ENCODE measurements at regions not wholly inside any gene's neighbourhood (a gene's known extent, or its start where the extent isn't known, plus 50 kb on each side); places are given as distances from the start of the nearest gene placed in this dataset.

DNA sequence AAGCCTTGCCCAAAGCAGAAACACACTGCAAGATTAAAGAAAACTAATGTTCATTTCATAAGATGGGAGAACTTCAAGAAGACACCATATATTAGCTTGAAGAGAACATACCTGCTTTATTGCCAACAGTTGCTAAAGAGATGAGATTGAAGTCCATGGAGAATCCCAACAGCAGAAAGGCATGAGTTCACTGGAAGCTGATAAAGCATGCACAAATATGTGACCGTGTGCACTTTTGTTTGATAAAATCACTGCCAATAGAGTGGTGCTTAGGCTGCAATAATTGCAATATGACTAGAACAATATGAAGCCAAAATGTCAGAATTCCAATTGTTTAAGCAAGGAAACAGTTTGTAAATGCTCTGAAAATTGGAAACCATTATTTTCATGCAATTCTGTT lies 125.9 kb upstream of the PPARGC1A start:
- DNase-seq (no peak), ATAC-seq (no peak)
- TF ChIP-seq, protein P1, sequence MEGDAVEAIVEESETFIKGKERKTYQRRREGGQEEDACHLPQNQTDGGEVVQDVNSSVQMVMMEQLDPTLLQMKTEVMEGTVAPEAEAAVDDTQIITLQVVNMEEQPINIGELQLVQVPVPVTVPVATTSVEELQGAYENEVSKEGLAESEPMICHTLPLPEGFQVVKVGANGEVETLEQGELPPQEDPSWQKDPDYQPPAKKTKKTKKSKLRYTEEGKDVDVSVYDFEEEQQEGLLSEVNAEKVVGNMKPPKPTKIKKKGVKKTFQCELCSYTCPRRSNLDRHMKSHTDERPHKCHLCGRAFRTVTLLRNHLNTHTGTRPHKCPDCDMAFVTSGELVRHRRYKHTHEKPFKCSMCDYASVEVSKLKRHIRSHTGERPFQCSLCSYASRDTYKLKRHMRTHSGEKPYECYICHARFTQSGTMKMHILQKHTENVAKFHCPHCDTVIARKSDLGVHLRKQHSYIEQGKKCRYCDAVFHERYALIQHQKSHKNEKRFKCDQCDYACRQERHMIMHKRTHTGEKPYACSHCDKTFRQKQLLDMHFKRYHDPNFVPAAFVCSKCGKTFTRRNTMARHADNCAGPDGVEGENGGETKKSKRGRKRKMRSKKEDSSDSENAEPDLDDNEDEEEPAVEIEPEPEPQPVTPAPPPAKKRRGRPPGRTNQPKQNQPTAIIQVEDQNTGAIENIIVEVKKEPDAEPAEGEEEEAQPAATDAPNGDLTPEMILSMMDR (IDR thresholded peaks at IDR 0.05), result no peak
- Histone ChIP-seq H3K4me3 (no peak overlapping the region), H3K9me3 (no peaks in the 10 kb centered on the region), H3K4me1 (ENCODE audit: low read depth) (no peaks in the 10 kb centered on the region), H3K36me3 (ENCODE audit: low read depth) (no peaks in the 10 kb centered on the region)
- intact Hi-C loops (cut with DNase I, micrococcal nuclease), result no loop called here

DNA sequence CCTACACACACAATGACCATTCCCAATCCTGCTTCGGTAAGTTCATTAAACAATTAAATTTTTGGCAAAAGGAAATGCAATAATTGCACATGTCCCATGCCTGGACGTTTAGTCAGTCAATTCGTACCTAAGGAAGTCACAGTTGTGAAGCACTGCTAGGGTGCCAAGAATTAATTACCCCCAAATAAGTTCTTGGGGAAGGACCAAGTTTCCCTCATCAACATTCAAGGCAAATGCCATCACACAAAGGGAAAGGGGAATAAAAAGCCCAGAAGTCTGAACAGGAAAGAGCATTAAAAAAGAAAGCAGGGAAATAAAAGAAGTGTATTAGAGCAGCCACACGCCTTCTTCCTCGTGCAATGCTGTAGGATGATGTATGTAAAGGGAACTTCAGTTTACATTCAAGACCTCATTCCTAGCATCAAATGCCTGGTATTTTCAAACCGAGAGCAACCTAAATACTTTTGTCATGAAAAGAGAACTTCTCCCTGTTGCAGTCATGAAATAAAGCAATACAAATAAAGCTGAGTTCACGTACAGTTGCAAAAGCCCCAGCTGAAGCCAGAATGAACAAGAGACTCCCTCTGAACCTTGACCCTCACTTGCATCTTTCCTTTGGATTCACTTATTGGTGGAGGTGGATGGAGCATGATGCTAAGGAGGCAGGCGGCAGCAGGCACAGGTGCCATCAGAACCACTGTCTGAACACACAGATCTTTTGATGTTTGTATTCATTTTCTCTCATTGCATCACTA lies 124.0 kb upstream of the PPARGC1A start:
- intact Hi-C loops (cut with DNase I, micrococcal nuclease), result no loop called here
- DNase-seq (no peak), ATAC-seq (no peak)
- H3K9me3 ChIP-seq, result no peaks in the 10 kb centered on the region
- H3K4me3 ChIP-seq, result no peak overlapping the region
- TF ChIP-seq, protein P1 (IDR thresholded peaks at IDR 0.05), result no peak
- H3K36me3 ChIP-seq (ENCODE audit: low read depth), result no peaks in the 10 kb centered on the region
- no peaks in the 10 kb centered on the region for H3K4me1 ChIP-seq (ENCODE audit: low read depth)

DNA sequence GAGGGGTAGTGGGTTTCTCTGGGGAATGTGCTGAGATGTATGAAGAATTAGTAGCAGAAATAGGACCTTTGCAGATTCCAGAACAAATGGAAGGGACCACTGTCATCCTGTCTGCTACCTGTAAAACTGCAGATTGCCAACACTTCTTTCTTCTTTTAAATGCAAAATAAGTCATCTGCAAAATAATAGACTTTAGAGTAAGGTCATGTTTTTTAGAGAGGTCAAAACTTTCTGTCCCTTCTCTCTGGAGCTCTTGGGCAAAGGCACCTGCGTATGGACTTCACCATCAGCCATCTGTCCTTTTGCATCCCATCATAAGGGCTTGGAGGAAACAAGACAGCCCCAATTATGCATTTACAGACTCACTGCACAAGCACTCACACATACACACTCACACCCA lies 121.1 kb upstream of the PPARGC1A start:
- TF ChIP-seq, protein P1 (IDR thresholded peaks at IDR 0.05), result no peak
- intact Hi-C loops (cut with DNase I, micrococcal nuclease), result no loop called here
- H3K4me3 ChIP-seq, result no peak overlapping the region
- ATAC-seq (no peak), DNase-seq (no peak)
- no peaks in the 10 kb centered on the region for H3K4me1 ChIP-seq (ENCODE audit: low read depth)
- no peaks in the 10 kb centered on the region for H3K9me3 ChIP-seq
- H3K36me3 ChIP-seq (ENCODE audit: low read depth), result no peaks in the 10 kb centered on the region

DNA sequence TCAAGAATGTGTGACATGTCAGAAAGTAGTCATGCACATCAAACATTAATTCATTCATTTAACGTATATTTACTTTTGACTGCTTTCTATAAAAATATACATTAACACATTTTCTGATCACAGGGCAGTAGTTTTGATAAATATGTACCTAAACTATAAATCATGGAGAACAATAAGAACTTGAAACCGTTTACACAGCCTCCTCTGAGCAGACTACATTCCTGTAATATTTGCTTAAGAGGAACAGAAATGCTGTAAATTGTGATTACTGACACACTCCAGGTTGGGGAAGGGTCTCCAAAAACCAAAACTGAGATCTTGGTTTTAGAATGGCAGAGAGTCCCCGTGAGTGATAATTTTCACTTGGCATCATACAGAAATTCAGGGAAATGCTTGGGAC lies 120.7 kb upstream of the PPARGC1A start:
- ATAC-seq, result no peak
- H3K4me3 ChIP-seq, result no peak overlapping the region
- no peaks in the 10 kb centered on the region for H3K36me3 ChIP-seq (ENCODE audit: low read depth)
- intact Hi-C loops (cut with DNase I, micrococcal nuclease), result no loop called here
- TF ChIP-seq, protein P1 (IDR thresholded peaks at IDR 0.05), result no peak
- DNase-seq, result no peak
- no peaks in the 10 kb centered on the region for H3K9me3 ChIP-seq
- no peaks in the 10 kb centered on the region for H3K4me1 ChIP-seq (ENCODE audit: low read depth)

DNA sequence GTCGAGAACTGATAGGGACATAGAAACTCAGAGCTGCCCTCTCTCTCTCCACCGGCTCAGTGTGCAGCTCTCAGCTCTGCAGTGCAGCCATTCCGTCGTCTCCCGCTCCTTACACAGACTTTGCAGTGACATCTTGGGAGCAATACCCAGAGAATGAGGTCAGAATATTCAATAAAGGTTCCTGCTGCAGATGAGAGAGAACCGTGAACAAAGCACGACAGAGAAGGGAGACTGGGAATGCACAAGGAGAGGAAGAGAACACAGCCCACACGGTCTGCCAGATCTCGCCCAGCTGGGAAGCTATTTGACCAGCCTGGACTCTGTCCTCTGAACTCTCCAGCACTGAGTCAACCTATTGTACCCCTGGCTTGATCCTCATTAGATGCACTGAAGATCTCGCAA lies 118.0 kb upstream of the PPARGC1A start:
- TF ChIP-seq, protein P1 (IDR thresholded peaks at IDR 0.05), result no peak
- intact Hi-C loops (cut with DNase I, micrococcal nuclease), result no loop called here
- H3K4me3 ChIP-seq, result no peak overlapping the region
- DNase-seq (no peak), ATAC-seq (peak; percentile 52)
- no peaks in the 10 kb centered on the region for H3K4me1 ChIP-seq (ENCODE audit: low read depth)
- no peaks in the 10 kb centered on the region for H3K36me3 ChIP-seq (ENCODE audit: low read depth)
- H3K9me3 ChIP-seq, result no peaks in the 10 kb centered on the region

DNA sequence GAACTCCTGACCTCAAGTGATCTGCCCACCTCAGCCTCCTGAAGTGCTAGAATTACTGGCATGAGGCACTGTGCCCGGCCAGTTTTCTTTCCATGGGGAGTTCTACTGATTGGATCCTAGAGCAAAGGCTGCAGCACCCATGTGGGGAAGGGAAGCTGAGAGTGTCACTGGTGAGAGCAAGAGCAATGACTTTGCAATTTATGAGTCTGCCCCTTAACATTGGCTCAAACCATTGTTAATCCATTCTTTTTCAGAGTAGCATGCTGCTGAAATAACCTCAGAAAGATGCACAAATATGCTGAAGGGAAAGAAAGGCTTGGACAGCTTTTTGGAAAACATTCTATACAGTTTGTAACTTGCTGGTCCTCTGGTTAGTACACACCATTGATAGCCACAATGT lies 116.4 kb upstream of the PPARGC1A start:
- ATAC-seq, result no peak
- Histone ChIP-seq H3K4me3 (no peak overlapping the region), H3K9me3 (no peaks in the 10 kb centered on the region), H3K4me1 (ENCODE audit: low read depth) (no peaks in the 10 kb centered on the region), H3K36me3 (ENCODE audit: low read depth) (no peaks in the 10 kb centered on the region)
- TF ChIP-seq, protein P1 (IDR thresholded peaks at IDR 0.05), result no peak
- intact Hi-C loops (cut with DNase I, micrococcal nuclease), result no loop called here
- DNase-seq, result no peak
